IMR-90 (cell line): ENCODE measurements at regions not wholly inside any gene's neighbourhood (a gene's known extent, or its start where the extent isn't known, plus 50 kb on each side); places are given as distances from the start of the nearest gene placed in this dataset.

Experiments
- ATAC-seq: fragments of 200-7000 bp; cut with Tn5 transposase; 2 replicates; pipeline ENCODE4 v1.9.1; 2020; ENCODE audit warnings: low read depth, mild to moderate bottlenecking, moderate library complexity
- BruUV-seq: library from RNA; stranded (reverse); fragments of 400-500 nt; replicated peaks from 2 replicates; lab custom pipeline; 2021; lab: Mats Ljungman, UMichigan
- CTCF ChIA-PET: fragments of 300-600 bp; formaldehyde crosslinking; extraction: SDS; loops from one replicate; lab custom pipeline; 2021; ENCODE audit warnings: antibody characterized with exemption; lab: Yijun Ruan, JAX
- POLR2A ChIA-PET: fragments of 300-600 bp; sonication (Branson Sonifier 250); formaldehyde crosslinking; loops from one replicate; lab custom pipeline; 2022; ENCODE audit warnings: antibody characterized with exemption; ENCODE audit not compliant: unreplicated experiment; lab: Charles Lee
- DNase-seq: peaks from one replicate; pipeline ENCODE4 v3.0.0; 2013
- H2AFZ ChIP-seq: replicated peaks from 2 replicates; pipeline ENCODE3; 2013; ENCODE audit warnings: low read length, mild to moderate bottlenecking; ENCODE audit not compliant: poor library complexity
- H2AK5ac ChIP-seq: 2 replicates; pipeline ENCODE4 v1.6.1; 2013; ENCODE audit warnings: low read depth, low read length, inconsistent platforms
- H2AK9ac ChIP-seq: replicated peaks from 2 replicates; pipeline ENCODE3; 2013; ENCODE audit warnings: mild to moderate bottlenecking, low read depth, low read length, moderate library complexity; ENCODE audit not compliant: poor library complexity
- H2BK120ac ChIP-seq: 2 replicates; pipeline ENCODE4 v1.6.1; 2013; ENCODE audit warnings: low read depth, low read length, inconsistent platforms
- H2BK15ac ChIP-seq: 3 replicates; pipeline ENCODE4 v1.6.1; 2013; ENCODE audit warnings: low read depth, low read length, inconsistent platforms
- H2BK20ac ChIP-seq: 2 replicates; pipeline ENCODE4 v1.6.1; 2013; ENCODE audit warnings: low read depth, mild to moderate bottlenecking, inconsistent platforms, low read length, moderate library complexity
- H2BK5ac ChIP-seq: 2 replicates; pipeline ENCODE4 v1.6.1; 2013; ENCODE audit warnings: mild to moderate bottlenecking, low read depth, low read length, inconsistent platforms; ENCODE audit not compliant: poor library complexity, severe bottlenecking
- H3K14ac ChIP-seq: replicated peaks from 2 replicates; pipeline ENCODE4 v1.6.1; 2013; ENCODE audit warnings: low read depth, low read length, inconsistent platforms
- H3K18ac ChIP-seq: 2 replicates; pipeline ENCODE4 v1.6.1; 2013; ENCODE audit warnings: low read depth, low read length, control low read depth
- H3K23ac ChIP-seq: 2 replicates; pipeline ENCODE4 v1.6.1; 2013; ENCODE audit warnings: low read depth, low read length, inconsistent platforms
- H3K27ac ChIP-seq: 2 replicates; pipeline ENCODE4 v1.5.1; 2013; ENCODE audit warnings: mild to moderate bottlenecking, control low read depth, low read length; ENCODE audit not compliant: insufficient read depth
- H3K27me3 ChIP-seq: 2 replicates; pipeline ENCODE4 v1.6.1; 2013; ENCODE audit warnings: low read length; ENCODE audit not compliant: control insufficient read depth, insufficient read depth
- H3K36me3 ChIP-seq: 2 replicates; pipeline ENCODE4 v1.6.1; 2013; ENCODE audit warnings: low read length, mixed read lengths; ENCODE audit not compliant: control insufficient read depth, insufficient read depth
- H3K4ac ChIP-seq: 2 replicates; pipeline ENCODE4 v1.6.1; 2013; ENCODE audit warnings: low read depth, low read length, inconsistent platforms
- H3K4me1 ChIP-seq: 2 replicates; pipeline ENCODE4 v1.6.1; 2013; ENCODE audit warnings: low read length, mixed read lengths; ENCODE audit not compliant: control insufficient read depth, insufficient read depth
- H3K4me2 ChIP-seq: 2 replicates; pipeline ENCODE4 v1.6.1; 2013; ENCODE audit warnings: low read depth, mild to moderate bottlenecking, control low read depth, low read length, moderate library complexity
- H3K4me3 ChIP-seq: 2 replicates; pipeline ENCODE4 v1.5.1; 2013; ENCODE audit warnings: low read depth, mild to moderate bottlenecking, control low read depth, low read length, moderate library complexity; ENCODE audit not compliant: insufficient read depth
- H3K56ac ChIP-seq: 2 replicates; pipeline ENCODE4 v1.6.1; 2013; ENCODE audit warnings: low read length, inconsistent platforms; ENCODE audit not compliant: insufficient read depth; ENCODE audit errors: extremely low read depth
- H3K79me1 ChIP-seq, 2 experiments: 2 replicates each; pipeline ENCODE4 v1.6.1; 2013; ENCODE audit warnings: low read length in 2 of 2, inconsistent platforms in 1 of 2, low read depth in 1 of 2
- H3K9ac ChIP-seq: 2 replicates; pipeline ENCODE4 v1.6.1; 2013; ENCODE audit warnings: low read depth, low read length, control low read depth
- H3K9me1 ChIP-seq: 2 replicates; pipeline ENCODE4 v1.6.1; 2013; ENCODE audit warnings: low read length, inconsistent platforms; ENCODE audit not compliant: insufficient read depth
- H3K9me3 ChIP-seq: 2 replicates; pipeline ENCODE4 v1.6.1; 2013; ENCODE audit warnings: low read length; ENCODE audit not compliant: control insufficient read depth, insufficient read depth
- H4K20me1 ChIP-seq: 2 replicates; pipeline ENCODE4 v1.6.1; 2013; ENCODE audit warnings: low read length, inconsistent platforms; ENCODE audit not compliant: insufficient read depth
- H4K5ac ChIP-seq: 2 replicates; pipeline ENCODE4 v1.6.1; 2013; ENCODE audit warnings: mild to moderate bottlenecking, low read depth, low read length, control low read depth
- H4K8ac ChIP-seq, 2 experiments: 2 replicates each; pipeline ENCODE4 v1.6.1; 2013; ENCODE audit warnings: low read depth in 2 of 2, low read length in 2 of 2, control low read depth in 1 of 2, inconsistent platforms in 1 of 2
- H4K91ac ChIP-seq: 2 replicates; pipeline ENCODE4 v1.6.1; 2013; ENCODE audit warnings: low read depth, low read length, inconsistent platforms; ENCODE audit not compliant: insufficient read depth
- MXI1 ChIP-seq: IDR thresholded peaks from 2 replicates; pipeline ENCODE4 v1.6.1; 2012; ENCODE audit warnings: low read depth, mild to moderate bottlenecking, low read length, moderate library complexity, borderline replicate concordance
- WGBS, 2 experiments: methylation state at CpG; one replicate each; pipeline versions ENCODE4 v1.1.5 to v1.1.7; 2013; ENCODE audit warnings: missing lambda C conversion rate in 2 of 2; ENCODE audit not compliant: insufficient read length in 1 of 2; ENCODE audit errors: extremely low coverage in 2 of 2; 5-methylcytosine and 5-hydroxymethylcytosine counted together
- dilution Hi-C: fragments of 300-500 bp; cut with HindIII; formaldehyde crosslinking; loops from one replicate; pipeline ENCODE4 v1.14.3; 2018; ENCODE audit warnings: low sequenced_read_pairs; ENCODE audit not compliant: unreplicated experiment
- in situ Hi-C: fragments of 300-500 bp; cut with MboI; formaldehyde crosslinking; loops from 3 replicates; pipeline ENCODE4 v1.14.3; 2019; ENCODE audit warnings: low sequenced_read_pairs, inconsistent platforms, mixed read lengths
- intact Hi-C: fragments of 100-400 bp; cut with micrococcal nuclease; formaldehyde crosslinking; loops from 2 replicates; pipeline ENCODE4 v1.10.0; 2022

- Histone ChIP-seq H2BK15ac (no peak overlapping the region), H3K36me3 (peaks cover 6% of the 10 kb centered on the region), H2BK5ac (no peak overlapping the region), H4K20me1 (no peaks in the 10 kb centered on the region), H3K14ac (no peak overlapping the region), H3K9ac (no peak overlapping the region), H2BK120ac (no peak overlapping the region), H3K18ac (no peak overlapping the region), H2AK5ac (no peak overlapping the region; the same call in 1 of the 2 replicates), H3K79me1 (peaks cover 0 to 10% of the 10 kb centered on the region in 2 experiments; a peak in 2 of 4 replicates), H4K91ac (no peak overlapping the region), H3K4ac (no peak overlapping the region), H3K4me2 (no peak overlapping the region), H4K5ac (no peak overlapping the region), H3K9me1 (no peaks in the 10 kb centered on the region), H3K9me3 (peaks cover 11% of the 10 kb centered on the region), H3K56ac (no peak overlapping the region), H2AK9ac (no peak overlapping the region), H4K8ac (no peak overlapping the region), H3K4me3 (no peak overlapping the region), H3K4me1 (peaks cover 1% of the 10 kb centered on the region; the same call in 1 of the 2 replicates), H2AFZ (no peak overlapping the region), H3K27me3 (no peaks in the 10 kb centered on the region), H3K23ac (no peak overlapping the region), H2BK20ac (no peak overlapping the region), H3K27ac (no peak overlapping the region)
- no peak for DNase-seq
- POLR2A ChIA-PET = no interaction called here
- CTCF ChIA-PET = no interaction called here
- intact Hi-C loops = no loop called here
- dilution Hi-C loops = no loop called here
- no peak for TF ChIP-seq MXI1
- no peak for ATAC-seq
- WGBS, 2 experiments = 100% methylated on average over 2 of the region's 9 CpGs; no CpG with 5 or more reads in 1 of the 2 experiments
- BruUV-seq = no TSS peak
- in situ Hi-C loops = no loop called here
Observed at GRCh38 chr20:19839053-19839452, 81.0 kb downstream of the RIN2 start.
